Hepatocyte (in vitro differentiated cells): ENCODE measurements at regions not wholly inside any gene's neighbourhood (a gene's known extent, or its start where the extent isn't known, plus 50 kb on each side); places are given as distances from the start of the nearest gene placed in this dataset.

ENCODE experiments used
- DNase-seq: peaks from one replicate; pipeline ENCODE4 v3.0.0-alpha.2; 2016; ENCODE audit warnings: low spot score
- H2AFZ ChIP-seq: fragments of 200-600 bp; sonication (generic); 2 replicates; pipeline ENCODE4 v1.6.0; 2016; ENCODE audit warnings: antibody characterized with exemption, mild to moderate bottlenecking
- H3K27ac ChIP-seq: fragments of 200-600 bp; sonication (generic); 2 replicates; pipeline ENCODE4 v1.5.1; 2016; ENCODE audit warnings: mild to moderate bottlenecking
- H3K27me3 ChIP-seq: fragments of 200-600 bp; sonication (generic); 2 replicates; pipeline ENCODE4 v1.6.1; 2016
- H3K36me3 ChIP-seq: fragments of 200-600 bp; sonication (generic); replicated peaks from 2 replicates; pipeline ENCODE4 v1.5.1; 2016; ENCODE audit warnings: low read depth; ENCODE audit not compliant: insufficient read depth
- H3K4me1 ChIP-seq: fragments of 200-600 bp; sonication (generic); 2 replicates; pipeline ENCODE4 v1.5.1; 2016; ENCODE audit warnings: mild to moderate bottlenecking, moderate library complexity; ENCODE audit not compliant: insufficient read depth
- H3K4me2 ChIP-seq: fragments of 200-600 bp; sonication (generic); 2 replicates; pipeline ENCODE4 v1.6.0; 2016
- H3K4me3 ChIP-seq: fragments of 200-600 bp; sonication (generic); 2 replicates; pipeline ENCODE4 v1.5.1; 2016; ENCODE audit warnings: mild to moderate bottlenecking
- H3K79me2 ChIP-seq: fragments of 200-600 bp; sonication (generic); 2 replicates; pipeline ENCODE4 v1.6.0; 2017; ENCODE audit warnings: mild to moderate bottlenecking
- H3K9me2 ChIP-seq: fragments of 200-600 bp; sonication (generic); replicated peaks from 2 replicates; pipeline ENCODE4 v1.6.0; 2017; ENCODE audit warnings: mild to moderate bottlenecking; ENCODE audit not compliant: insufficient read depth
- H3K9me3 ChIP-seq: fragments of 200-600 bp; sonication (generic); 2 replicates; pipeline ENCODE4 v1.5.1; 2016; ENCODE audit warnings: low read depth, mild to moderate bottlenecking
- H4K20me1 ChIP-seq: fragments of 200-600 bp; sonication (generic); 2 replicates; pipeline ENCODE4 v1.6.0; 2016; ENCODE audit warnings: mild to moderate bottlenecking; ENCODE audit not compliant: insufficient read depth, poor library complexity, severe bottlenecking
- CTCF ChIP-seq: fragments of 200-600 bp; sonication (generic); IDR thresholded peaks from 2 replicates; pipeline ENCODE4 v1.5.1; 2016; ENCODE audit warnings: antibody characterized with exemption, mild to moderate bottlenecking; ENCODE audit not compliant: poor library complexity
- EZH2 ChIP-seq: fragments of 200-600 bp; sonication (generic); IDR thresholded peaks from 2 replicates; pipeline ENCODE4 v1.6.1; 2016; ENCODE audit warnings: antibody characterized with exemption, mild to moderate bottlenecking, borderline replicate concordance
- EZH2phosphoT487 ChIP-seq: fragments of 200-600 bp; sonication (generic); IDR thresholded peaks from one replicate; pipeline ENCODE4 v1.6.1; 2018; ENCODE audit warnings: antibody characterized with exemption, mild to moderate bottlenecking, low read depth, moderate library complexity; ENCODE audit not compliant: unreplicated experiment, severe bottlenecking
- WGBS: methylation state at CpG from one replicate; pipeline ENCODE4 v1.1.6; 2016; ENCODE audit warnings: low lambda C conversion rate; ENCODE audit errors: missing lambda C conversion rate; 5-methylcytosine and 5-hydroxymethylcytosine counted together

DNA sequence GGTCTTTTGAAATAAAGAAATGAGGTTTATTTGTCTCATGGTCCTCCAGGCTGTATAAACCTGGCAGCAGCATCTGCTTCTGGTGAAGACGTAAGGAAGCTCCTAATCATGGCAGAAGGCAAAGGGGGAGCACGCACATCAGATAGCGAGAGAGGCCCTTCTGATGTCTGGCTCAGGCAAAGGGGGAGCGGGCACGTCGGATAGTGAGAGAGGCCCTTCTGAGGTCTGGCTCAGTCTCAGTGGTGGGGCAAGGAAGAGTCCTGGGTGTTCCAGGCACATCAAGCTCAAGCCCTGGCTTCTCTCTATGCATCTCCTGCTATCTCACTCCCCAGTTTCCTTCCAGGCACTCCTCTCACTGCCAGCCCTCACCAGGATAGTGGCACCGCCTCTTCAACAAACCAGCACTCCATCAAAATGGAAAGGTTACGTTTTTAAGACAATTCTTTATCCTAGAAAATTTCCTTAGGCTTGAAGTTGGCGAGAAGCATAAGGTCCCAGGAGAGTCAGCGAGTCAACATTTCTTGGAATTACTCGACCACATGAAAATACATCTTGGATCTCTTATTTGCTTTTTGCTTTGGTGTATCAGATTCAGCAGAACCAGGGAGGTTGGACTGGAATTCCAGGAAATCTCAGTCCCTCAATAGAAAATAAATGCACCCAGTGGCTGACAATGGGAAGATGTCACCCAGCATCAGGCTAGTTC, 189.6 kb upstream of the TMEM132C start:
- no peaks in the 10 kb centered on the region for H3K79me2 ChIP-seq

GRCh38 chr12:128077917-128078298, 189.1 kb upstream of the TMEM132C start:
- Histone ChIP-seq H3K4me2 (no peak overlapping the region), H3K4me1 (no peaks in the 10 kb centered on the region), H3K9me2 (no peaks in the 10 kb centered on the region), H3K36me3 (no peaks in the 10 kb centered on the region), H2AFZ (no peak overlapping the region), H3K4me3 (no peak overlapping the region), H3K27me3 (no peaks in the 10 kb centered on the region), H3K27ac (no peak overlapping the region), H3K9me3 (no peaks in the 10 kb centered on the region), H3K79me2 (no peaks in the 10 kb centered on the region), H4K20me1 (no peaks in the 10 kb centered on the region)
- DNase-seq = no peak
- WGBS = 95% methylated on average over 8 of the region's 8 CpGs
- TF ChIP-seq EZH2phosphoT487 = no peak
- no peak for TF ChIP-seq EZH2
- no peak for TF ChIP-seq CTCF

More for the DNA sequence above, 189.6 kb upstream of the TMEM132C start:
- 93% methylated on average over 11 of the region's 11 CpGs for WGBS
- TF ChIP-seq CTCF (no peak), EZH2phosphoT487 (no peak), EZH2 (no peak)
- Histone ChIP-seq H4K20me1 (no peaks in the 10 kb centered on the region), H2AFZ (no peak overlapping the region), H3K27ac (no peak overlapping the region), H3K9me3 (no peaks in the 10 kb centered on the region), H3K27me3 (no peaks in the 10 kb centered on the region), H3K4me3 (no peak overlapping the region), H3K4me2 (no peak overlapping the region), H3K4me1 (no peaks in the 10 kb centered on the region), H3K36me3 (no peaks in the 10 kb centered on the region), H3K9me2 (no peaks in the 10 kb centered on the region)
- DNase-seq = no peak

GRCh38 chr12:128078301-128078971, 188.5 kb upstream of the TMEM132C start:
- no peak for TF ChIP-seq EZH2
- TF ChIP-seq EZH2phosphoT487 = no peak
- no peak for TF ChIP-seq CTCF
- H4K20me1 ChIP-seq = no peaks in the 10 kb centered on the region
- 56% methylated on average over 10 of the region's 10 CpGs for WGBS
- no peaks in the 10 kb centered on the region for H3K4me1 ChIP-seq
- H3K4me3 ChIP-seq = no peak overlapping the region
- no peaks in the 10 kb centered on the region for H3K27me3 ChIP-seq
- no peaks in the 10 kb centered on the region for H3K79me2 ChIP-seq
- no peak overlapping the region for H2AFZ ChIP-seq
- H3K4me2 ChIP-seq = no peak overlapping the region
- no peak overlapping the region for H3K27ac ChIP-seq
- no peak for DNase-seq
- no peaks in the 10 kb centered on the region for H3K9me2 ChIP-seq
- no peaks in the 10 kb centered on the region for H3K9me3 ChIP-seq
- H3K36me3 ChIP-seq = no peaks in the 10 kb centered on the region
